ENCODE measurements at regions not wholly inside any gene's neighbourhood (a gene's known extent, or its start where the extent isn't known, plus 50 kb on each side); places are given as distances from the start of the nearest gene placed in this dataset.

- TF ChIP-seq CTCF (conservative IDR thresholded peaks at IDR 0.05; ENCODE audit: low read length) (no peak), EZH2phosphoT487 (IDR thresholded peaks at IDR 0.05; ENCODE audit: borderline replicate concordance) (no peak)
Measured at GRCh38 chr2:204114295-204115136, 178.0 kb downstream of the ICOS start.
